Kidney glomerular epithelial cell (primary cell): ENCODE measurements at regions not wholly inside any gene's neighbourhood (a gene's known extent, or its start where the extent isn't known, plus 50 kb on each side); places are given as distances from the start of the nearest gene placed in this dataset.
A peak's percentile ranks its signal among the peaks of the same experiment; 100 is the strongest.

Experiments used
- DNase-seq: peaks from one replicate; lab custom pipeline; 2025; lab: John Stamatoyannopoulos, UW

DNA sequence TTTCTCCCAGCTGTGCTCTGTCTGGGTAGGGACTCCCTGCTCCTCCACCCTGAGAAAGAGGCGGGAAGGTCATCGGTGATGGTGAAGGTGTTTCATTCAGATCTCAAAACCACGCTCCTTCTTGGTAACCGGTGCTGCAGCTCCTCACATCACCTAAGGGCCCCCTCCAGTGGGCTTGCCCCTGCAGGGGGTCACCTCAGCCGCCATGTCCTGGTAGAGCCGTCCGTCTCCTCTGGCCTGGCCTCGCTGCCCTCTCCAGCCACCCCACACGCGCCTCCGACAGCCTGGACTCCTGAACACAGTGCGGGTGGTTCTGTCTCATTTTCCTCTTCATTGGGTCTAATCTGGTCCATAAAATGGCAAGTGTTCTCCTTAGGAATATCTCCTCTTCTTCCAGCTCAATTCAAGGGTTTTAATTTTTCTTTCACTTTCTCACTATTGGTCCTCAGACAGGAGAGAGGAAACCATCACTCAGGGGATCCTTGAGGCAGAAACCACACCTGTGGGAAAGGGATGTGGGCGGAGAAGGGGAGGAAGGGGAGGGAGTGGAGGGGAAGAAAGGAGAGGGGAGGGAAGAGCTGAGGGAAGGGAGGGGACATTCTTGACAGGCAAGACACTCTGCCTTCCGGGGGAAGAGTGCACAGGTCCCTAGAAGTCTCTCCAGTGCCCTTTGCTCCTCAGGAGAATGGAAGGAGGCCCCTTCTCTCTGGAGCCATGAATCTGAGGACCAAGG is 1338.4 kb downstream of the TBC1D22A start:
- no peak for DNase-seq

- no peak for DNase-seq
These were observed 1337.2 kb downstream of the TBC1D22A start for GRCh38 chr22:48099671-48100070.

DNA sequence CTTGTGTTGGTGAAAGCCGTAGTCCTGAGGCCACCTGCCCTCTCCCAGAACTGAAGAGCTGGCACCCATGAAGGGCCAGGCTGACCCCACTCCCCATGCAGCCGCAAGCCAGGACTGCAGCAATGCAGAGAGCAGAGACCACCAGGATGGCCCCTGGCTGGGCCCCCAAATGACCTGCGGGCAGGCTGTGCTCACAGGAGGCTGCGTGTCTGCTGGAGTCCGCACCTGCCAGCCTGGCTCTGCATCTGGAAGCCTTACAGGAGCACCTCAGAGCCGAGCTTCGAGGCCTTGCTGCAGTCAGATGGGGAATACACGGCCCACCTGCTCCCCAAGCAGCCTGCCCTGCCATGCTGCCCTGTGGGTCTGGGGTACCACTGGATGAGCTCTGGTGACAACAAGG is 1336.8 kb downstream of the TBC1D22A start:
- no peak for DNase-seq

- no peak for DNase-seq
These were observed 1336.4 kb downstream of the TBC1D22A start for GRCh38 chr22:48098921-48099245.

DNA sequence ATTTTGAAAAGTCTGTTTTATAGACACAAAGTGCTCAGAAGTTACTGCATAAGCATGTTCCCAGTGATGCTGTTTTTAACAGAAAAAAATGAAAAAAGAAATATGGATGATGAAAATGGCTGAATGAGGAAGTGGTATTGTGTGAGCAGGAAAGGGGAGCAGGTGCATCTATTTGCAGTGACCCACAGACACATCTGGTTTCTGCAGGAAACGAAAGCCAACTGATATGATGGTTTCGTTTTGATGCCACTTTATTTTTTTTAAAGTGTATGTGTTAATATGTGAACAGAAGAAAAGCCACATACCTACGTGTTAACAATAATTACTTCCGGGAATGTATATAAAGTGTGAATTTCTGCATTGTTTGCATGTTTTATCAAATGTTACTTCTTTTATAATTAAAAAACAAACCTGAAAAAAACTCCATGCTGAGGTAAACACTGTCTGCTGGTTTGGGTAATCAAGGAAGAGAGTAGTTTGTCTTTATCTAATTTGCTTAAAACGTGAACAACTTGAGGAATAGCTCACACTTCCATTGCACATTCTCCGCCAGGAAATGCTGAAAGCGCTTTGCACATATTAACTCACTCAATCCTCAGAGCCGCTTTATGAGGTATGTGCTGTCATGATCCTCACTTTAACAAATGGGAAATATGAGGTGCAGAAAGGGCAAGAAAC is 1335.9 kb downstream of the TBC1D22A start:
- no peak for DNase-seq

DNA sequence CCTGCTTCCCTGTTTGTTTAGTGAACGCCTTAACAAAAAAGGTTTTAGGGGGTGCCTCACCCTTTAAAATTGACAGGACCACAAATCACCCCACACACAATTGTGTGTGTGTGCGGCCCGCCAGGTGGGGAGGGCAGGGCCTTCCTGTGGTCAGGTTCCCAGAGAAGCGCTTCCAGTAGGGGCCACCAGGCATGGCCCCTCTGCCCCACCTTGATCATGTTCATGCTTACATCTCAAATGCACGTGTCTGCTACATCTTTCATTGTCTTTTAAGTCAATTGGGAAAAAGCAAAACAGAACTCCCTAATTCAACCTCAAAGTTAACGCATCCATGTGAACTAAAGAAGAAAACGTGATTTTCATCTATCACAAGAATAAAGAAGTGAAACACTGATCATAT is 1335.3 kb downstream of the TBC1D22A start:
- no peak for DNase-seq

- DNase-seq: no peak
These were observed 1334.6 kb downstream of the TBC1D22A start for GRCh38 chr22:48096851-48097665.

- DNase-seq: no peak
These were observed 1334.0 kb downstream of the TBC1D22A start for GRCh38 chr22:48096411-48096810.

DNA sequence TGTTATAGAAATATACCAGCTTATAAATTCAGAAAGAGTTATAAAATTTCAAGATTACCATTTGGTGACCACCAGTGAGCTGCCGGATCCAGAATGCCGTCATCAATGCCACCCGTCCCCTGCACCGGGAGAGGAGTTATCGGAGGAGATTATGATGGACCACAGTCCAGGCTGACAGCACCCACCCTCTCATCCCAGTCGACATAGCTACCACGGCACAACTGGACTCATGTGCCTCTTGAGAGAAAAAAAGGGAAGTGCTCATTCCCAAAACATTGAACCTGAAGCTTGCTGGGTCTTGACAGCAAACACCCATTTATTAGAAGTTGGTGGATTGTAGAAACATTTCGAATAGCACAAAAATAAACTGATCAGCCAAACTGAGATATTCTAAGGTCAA is 1331.5 kb downstream of the TBC1D22A start:
- no peak for DNase-seq

DNA sequence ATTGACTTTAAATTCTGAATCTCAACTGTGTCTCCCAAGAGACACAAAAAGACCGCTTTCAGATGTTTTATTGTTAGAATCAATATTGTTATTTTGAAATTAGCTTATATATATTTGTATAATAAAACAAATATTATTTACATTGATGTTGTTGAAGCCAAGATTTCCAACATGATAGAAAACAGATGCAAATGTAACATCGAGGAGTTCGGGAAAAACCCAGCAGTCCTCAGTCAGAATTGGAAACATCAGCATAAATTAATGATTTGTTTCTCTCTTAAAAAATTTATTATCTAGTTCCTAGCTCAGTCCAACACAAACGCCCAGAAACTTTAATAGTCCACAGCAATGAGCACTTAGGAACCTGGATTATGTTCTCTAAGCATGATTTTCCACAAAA is 1330.4 kb downstream of the TBC1D22A start:
- DNase-seq: no peak

- no peak for DNase-seq
These were observed 1329.3 kb downstream of the TBC1D22A start for GRCh38 chr22:48091656-48092223.

DNA sequence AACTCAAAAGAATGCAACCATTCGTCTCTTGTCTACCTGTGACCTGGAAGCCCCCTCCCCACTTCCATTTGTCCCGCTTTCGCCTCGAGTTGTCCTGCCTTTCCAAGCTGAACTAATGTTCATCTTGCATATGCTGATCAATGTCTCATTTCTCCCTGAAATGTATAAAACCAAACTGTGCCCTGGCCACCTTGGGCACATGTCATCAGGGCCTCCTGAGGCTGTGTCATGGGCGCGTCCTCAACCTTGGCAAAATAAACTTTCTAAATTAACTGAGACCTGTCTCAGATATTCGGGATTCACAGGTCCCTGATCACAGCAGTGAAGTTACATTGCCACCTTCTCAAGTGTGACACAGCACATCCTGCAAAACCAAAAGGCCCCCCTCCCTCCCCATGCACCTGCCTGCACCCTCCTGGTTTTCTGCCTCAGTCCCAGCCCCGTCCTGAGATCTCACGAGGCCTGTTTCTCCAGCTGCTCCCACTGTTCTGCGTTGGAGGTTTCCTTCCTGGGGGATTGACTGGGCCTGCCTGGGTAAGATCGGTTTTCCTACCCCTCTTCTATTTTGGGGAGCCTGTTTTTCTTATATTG is 1328.7 kb downstream of the TBC1D22A start:
- DNase-seq: no peak

DNA sequence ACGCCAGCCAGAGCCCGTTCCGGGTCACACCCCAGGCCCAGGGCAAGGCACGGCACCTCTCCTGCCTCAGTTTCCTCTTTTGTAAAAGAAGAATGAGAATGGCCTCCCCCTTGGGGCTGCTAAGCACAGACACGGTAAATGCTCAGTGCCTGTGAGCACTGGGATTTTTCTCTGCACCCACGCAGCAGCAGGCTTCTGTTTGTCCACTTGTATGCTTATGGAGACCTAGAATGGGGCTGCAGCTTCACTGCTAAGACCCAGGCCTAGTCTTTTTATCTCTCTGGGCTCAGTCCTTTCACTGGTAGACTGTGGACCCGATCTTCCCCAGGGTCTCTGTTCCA is 1327.9 kb downstream of the TBC1D22A start:
- no peak for DNase-seq

- peak; percentile 43 for DNase-seq
These were observed 1327.3 kb downstream of the TBC1D22A start for GRCh38 chr22:48089601-48090331.

DNA sequence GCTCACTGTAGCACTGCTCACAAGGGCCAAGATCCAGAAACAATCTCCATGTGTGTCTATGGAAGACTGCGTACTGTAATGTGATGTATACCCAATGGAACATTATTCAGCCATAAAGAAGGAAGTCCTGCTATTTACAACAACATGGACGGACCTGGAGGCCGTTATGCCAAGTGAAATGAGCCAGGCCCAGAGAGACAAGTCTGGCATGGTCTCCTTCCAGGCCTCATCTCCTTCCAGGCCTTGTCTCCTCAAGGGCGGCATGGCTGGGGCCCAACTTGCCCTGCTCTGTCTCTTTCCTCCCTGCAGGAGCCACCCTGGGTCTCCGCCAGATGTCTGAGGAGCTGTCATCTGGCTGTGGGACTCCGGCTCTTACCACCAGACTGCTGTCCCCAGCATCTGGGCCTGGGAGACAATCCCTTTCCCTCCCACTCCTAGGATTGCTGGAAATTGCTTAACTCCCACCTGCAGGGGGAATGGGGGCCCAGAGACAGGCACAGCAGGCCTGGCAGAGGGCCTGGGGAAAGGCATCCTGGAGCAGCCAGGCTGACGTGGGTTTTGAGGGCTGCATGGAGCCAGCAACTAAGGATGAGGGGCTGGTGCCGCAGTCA is 1326.6 kb downstream of the TBC1D22A start:
- DNase-seq: no peak

DNA sequence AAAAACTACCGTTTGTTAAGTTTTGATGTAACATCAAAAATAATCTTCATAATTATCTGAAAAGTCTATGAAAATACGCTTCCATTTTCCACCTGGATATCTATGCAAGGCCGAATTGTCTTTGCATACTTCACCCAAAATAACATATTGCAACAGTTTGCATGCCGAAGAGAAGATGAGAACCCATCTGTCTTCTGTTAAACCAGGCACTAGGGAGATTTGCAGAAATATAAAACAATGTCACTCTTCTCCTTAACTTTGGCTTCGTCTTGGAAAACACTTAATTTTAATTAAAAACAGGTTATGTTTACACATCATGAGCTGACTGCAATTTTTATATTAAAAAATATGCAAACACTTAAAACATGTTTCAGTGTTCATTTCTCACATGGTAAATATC is 1325.8 kb downstream of the TBC1D22A start:
- no peak for DNase-seq

DNA sequence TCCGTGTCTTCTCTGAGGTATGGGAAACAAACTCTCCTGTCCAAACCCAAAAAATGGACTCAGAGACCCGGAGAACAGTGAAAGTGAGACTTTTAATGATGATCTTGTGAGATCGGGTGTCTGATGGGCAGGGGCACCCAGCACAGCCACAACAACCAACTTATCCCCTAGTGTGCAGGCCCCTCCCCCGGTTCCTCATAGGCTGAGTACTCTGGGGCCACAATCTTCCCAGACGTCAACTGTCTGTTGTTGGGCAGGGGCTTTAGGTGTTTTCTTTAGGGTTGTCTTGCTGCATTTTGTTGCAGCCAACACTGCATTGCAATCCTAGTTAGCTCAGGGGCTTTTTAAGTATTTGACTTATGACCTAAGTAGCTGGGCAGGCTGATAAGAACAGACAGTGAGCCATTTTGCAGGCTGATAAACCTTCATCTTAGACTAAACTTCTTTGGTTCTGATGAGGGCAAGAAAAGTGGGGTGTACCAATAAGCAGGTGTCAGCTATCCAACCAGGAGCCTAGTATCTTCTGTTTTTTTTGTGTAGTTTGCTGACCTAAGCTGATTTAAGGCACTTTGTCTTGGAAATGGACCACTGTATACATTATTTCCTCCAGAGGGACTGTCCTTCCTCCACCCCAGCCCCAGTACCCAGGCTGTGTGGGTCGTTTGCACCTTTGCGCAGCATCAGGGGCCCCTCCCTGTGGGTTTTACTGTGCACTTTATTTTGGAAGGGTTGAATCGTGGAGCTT is 1323.6 kb downstream of the TBC1D22A start:
- DNase-seq: no peak

DNA sequence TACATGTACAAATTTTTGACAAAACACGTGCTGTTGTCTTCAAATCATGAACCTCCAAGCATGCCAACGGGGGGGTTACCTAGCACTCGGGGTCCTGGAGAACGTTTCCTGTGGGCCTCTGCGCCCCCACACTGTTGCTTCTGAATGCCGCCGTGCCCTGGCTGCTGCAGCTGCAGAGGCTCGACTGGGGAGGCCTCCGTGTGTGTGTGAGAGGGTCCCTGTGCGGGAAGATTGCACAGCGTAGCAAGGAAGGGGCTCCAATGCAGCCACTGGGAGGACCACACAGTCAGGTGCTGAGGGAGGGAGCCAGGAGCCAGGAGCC is 1322.2 kb downstream of the TBC1D22A start:
- DNase-seq: no peak

- DNase-seq: no peak
These were observed 1321.7 kb downstream of the TBC1D22A start for GRCh38 chr22:48084041-48084728.

DNA sequence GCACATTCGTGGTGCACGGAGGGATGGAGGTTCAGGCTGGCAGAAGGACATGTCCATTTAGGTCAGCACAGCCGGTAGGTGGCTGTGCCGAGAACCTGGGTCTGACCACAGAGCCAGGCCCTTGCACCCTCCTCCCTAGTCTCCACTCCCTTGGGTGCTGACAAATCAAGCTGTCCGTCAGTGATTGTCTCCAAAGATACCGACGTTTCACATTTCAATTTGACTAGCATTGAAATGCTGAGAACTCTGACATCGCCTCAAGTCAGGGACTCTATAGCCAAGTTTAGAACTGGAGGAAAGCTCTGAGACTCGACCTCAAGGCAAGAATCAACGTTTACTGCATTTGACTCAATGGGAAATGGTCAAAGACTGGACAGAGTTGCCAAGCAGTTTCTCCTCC is 1321.1 kb downstream of the TBC1D22A start:
- DNase-seq: no peak
